Activated T-cell treated with anti-CD3 and anti-CD28 coated beads for 24 hours (primary cell): ENCODE measurements at regions not wholly inside any gene's neighbourhood (a gene's known extent, or its start where the extent isn't known, plus 50 kb on each side); places are given as distances from the start of the nearest gene placed in this dataset.

Experiments
- DNase-seq: peaks from one replicate; pipeline ENCODE4 v3.0.0-alpha.2; 2020; ENCODE audit warnings: low read depth

DNA sequence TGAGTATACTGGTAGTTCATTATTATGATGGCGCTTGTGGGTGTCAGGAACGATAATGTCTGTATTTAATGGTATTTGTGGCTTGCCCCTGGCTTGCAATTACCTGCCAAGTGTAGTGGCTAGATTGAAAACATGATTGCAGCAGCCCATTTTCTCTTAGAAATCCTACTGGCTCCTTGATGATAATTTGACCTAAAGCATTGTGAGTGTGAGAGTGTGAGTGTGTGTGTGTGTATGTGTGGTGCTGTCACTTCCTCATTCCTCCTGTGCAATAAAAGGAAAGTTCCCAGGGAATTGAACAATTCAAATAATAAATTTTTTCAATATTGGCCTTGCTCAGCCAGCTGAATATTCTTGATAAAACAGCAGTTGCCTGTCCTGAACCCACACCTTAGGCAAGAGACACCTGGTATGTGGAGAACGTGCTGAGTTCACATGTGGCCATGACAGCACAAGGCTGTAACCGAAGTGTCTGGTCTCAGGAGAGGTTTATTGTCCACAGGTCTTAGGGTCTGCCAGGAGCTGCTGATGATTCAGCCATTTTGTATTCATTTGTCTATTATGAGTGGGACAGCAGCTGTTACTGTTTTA is 193.3 kb downstream of the CD47 start:
- DNase-seq: no peak

DNA sequence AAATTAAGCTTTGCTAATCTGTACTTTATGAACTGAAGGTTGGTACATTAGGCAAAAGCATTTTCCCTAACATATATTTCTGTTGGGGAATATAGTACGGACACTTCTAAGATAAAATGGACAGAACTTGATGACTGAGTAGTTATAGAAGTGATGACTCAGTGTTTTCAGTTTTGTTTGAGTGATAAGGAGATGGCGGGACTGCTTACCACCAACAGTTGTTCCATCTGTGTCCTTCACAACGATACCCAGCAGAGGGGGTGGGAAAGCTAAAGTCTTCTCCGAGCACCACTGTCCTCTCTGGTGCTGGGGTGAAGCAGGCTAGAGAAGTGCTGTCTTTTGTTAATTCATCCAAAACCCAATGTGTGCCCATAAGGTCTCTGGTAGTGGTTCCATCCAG is 195.8 kb downstream of the CD47 start:
- no peak for DNase-seq

DNA sequence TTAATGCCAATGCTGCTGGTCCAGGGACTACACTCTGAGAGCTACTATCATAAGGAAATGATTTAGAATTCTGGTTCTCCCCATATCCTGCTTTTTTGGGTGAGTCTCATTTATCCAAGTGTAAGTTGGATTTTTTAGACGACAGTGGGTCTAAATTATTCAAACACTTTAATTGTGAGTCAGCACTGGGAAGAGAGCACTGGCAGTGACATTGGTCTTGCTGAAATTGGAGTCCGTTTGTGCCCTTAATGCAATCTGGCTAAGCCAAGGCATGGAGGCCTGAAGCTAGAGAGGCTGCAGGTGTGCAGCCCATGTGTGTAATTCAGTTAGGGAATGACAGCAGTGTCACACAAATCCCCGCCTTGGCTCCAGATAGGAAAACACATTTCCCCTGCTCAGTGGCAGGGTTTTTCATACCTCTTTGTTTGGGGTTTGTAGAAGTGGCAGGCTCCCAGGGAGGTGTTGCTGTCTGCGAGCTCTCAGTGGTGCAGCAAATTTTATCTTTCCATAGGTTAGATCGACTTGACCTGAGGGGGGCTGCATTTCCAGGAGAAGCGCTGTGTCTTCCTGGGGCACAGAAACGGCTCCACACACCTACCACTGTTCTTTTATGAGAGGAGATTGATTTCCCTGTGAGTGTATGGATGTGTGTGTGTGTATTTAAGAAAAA is 197.7 kb downstream of the CD47 start:
- DNase-seq: no peak

DNA sequence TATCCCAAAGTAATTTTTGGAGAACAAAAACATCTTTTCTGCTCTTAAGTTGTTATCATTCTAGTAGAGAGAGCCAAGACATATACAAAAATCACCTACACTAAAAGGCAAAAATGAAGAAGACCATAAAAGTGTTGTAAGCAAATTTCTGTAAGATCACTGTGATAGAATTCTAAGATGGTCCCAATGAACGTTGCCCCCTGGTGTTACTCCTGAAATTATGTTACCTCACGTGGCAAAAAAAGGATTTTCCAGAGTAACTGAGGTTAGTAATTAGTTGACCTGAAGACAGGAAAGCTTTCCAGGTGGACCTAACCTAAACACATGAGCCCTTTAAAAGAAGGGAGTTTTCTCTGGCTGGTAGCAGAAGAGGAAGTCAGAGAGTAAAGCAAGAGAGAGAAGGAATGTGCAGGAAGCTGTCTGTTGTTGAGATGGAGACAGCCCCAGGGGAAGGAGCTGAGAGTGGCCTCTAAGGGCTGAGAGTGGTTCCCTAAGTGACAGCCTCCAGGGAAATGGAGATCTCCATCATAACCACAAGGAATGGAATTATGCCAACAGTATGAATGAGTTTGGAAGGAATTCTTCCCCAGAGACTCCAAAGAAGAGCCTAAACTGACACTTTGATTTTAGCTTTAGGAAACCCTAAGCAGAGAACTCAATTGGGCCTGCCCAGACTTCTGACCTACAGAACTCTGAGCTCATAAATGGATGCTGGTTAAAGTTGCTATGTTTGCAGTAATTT is 205.9 kb downstream of the CD47 start:
- DNase-seq: no peak

DNA sequence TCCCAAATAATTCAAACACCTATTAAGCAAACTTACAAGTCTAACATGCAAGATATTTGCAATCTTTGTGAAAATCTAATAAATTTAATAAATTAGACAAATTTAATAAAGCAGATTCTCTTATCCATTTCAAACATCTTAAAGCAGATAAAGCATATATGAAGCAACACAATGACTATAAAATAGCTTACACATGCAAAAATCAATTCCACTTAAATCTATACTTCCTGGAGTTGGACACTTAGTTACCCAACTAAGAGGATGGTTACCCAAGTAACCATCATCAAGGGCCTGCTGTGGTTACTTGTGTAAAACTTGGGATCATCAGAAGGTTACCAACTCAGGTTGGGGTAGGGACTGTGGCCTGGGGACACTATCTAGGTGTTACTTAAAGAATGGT is 206.8 kb downstream of the CD47 start:
- no peak for DNase-seq

DNA sequence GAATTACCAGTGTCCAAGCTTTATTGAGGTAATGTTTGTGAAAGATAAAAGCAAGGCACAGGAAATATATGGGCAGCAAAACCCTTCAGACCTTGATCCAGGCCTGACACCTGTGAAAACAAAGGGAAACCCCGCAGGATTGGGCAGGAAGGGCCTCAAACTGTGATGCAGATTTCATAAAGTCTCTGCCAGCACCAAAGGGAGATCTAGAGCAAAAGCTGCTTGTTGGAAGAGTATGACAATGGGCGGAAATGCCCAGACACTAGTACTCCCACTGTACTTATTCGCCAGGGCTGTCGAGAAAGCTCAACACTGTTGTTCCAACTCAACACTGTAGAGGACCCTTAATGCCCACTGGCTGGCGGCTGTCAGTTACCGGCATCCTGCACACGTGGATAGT is 207.9 kb downstream of the CD47 start:
- no peak for DNase-seq

DNA sequence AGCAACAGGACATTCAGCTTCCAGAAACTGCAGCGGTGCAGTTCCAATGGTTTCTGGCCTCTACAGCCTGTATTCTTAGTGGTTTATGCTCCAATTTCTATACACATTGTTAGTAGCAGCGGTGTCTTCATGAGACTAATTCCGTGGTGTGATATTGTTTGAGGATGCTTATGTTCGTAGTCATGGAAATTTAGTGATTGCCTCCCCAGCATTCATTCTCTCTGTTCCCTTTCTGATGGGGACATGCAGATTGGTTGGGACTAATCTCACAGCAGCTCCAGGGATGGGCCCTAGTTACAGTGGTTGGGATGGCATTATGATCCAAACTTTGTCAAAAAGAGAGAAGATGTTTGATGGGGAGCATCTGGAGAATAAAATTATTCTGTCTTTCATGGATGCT is 208.6 kb downstream of the CD47 start:
- no peak for DNase-seq

DNA sequence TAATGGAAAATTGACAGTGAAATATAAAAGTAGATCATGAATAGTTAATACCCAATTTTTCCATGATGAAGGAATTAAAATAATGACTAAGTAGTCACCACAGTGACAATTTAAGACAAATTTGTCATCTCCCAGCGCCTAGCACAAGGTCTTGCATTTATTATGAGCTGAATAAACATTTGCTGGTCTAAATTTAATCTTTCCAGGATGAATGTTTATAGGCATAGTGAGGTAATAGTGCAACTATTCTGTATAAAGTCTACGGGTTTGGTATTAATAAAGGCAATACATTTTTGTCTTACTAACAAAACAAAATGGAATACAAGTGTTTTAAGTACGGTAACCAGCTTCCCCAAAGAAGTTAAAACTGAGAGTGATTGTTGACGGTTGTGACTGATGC is 209.3 kb downstream of the CD47 start:
- no peak for DNase-seq

DNA sequence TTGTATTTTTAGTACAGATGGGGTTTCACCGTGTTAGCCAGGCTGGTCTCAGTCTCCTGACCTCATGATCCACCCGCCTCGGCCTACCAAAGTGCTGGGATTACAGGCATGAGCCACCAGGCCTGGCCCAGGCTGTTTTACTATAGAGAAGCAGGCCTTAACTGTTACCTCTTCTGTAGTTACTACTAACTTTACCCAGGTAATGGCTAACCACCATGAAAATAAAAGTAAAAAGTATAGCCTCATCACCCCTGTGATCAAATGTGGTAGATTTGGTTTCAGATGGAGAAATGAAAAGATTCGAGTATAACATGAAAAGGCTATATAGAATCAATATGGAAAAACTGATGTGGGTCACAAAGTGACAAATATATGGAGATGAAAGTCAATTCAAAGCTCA is 210.1 kb downstream of the CD47 start:
- no peak for DNase-seq

DNA sequence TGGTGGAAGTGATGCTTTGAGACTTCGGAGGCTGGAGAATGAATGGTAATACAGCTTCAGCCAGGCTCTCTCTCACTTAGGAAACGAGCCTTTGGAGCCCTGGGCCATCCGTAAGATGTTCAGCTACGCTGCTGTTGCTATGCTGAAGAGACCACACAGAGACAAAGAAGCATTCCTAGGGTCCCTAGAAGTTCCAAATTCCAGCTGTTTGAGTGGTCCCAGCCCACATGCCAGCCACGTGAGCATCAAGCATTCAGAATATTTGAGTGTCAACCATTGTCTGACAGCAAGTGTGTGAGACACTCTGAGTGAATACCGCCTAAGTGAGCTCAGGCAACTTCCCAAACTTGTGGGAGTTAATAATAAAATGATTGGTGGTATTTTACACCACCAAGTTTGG is 212.9 kb downstream of the CD47 start:
- DNase-seq: no peak

DNA sequence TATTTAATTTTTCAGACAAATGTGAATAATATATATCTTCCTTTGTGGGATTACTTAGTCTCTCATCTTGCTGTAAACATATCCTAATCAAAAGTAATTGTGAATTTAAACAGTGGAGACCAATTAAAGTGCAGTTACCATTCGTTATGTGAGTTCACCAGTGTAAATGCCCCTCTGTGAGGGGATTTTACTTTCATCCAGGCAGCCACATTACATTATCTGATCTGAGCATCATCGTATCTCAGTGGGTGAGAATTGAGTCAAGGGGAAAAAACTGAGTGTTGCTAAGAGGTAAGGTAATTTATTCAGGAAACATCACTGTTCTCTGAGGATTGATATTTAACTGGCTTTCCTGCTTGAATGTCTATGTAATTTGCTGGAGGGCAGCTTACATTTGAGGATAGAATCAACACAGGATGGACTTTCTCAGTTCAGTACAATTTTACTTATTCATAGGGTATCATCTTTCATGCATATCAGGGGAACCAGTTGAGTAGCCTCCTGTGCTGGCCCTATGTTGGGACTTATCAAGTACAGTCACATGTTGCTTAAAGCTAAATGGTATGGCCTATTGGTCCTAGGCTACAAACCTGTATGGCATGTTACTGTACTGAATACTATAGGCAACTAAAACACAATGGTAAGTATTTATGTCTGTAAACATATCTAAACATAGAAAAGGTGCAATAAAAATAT is 219.7 kb downstream of the CD47 start:
- no peak for DNase-seq

DNA sequence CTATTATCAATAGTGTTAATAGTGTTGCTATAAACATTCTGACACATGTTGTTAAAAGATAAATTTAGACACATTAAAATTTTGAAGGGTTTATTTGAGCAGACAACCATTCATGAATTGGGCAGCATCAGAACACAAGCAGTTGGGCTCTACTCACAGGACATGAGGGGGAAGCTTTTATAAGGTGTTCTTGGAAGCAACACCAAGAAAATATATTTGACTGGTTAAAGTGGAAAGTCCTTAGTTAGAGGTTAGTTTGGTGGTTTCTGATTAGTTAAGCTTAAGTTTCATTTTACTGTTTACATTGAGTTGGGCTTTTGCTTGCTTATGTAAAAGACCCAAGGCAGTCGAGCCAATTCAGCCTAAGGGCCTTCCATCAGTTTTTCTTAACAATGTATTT is 220.7 kb downstream of the CD47 start:
- no peak for DNase-seq

DNA sequence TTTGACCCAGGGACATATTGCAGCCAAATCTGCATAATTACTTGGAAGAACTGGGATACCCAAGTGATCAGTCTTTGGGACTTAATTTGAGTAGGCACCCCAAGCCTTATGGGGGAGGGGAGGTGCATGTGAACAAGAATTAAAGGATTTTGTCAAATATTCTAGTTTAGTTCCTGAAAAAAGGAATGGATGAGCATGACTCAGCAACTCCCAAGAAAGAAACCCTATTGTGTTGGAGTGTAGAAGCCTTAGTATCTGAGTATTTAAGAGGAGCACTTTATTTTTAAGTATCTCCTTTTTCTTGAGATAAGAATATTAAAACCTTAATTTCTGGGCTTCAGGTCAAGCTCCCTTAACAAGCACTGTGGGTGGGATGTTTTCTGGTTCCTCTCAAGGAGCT is 222.4 kb downstream of the CD47 start:
- no peak for DNase-seq

DNA sequence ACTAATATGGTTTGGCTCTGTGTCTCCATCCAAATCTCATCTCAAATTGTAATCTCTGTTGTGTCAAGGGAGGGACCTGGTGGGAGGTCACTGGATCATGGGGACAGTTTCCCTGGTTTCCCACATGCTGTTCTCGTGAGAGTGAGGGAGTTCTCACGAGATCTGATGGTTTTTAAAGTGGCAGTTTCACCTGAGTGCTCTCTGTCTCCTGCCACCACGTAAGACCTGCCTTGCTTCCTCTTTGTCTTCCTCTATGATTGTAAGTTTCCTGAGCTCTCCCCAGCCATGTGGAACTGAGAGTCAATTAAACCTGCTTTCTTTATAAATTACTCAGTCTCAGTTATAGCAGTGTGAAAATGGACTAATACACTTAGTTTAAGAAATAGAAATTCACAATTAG is 228.9 kb downstream of the CD47 start:
- no peak for DNase-seq

DNA sequence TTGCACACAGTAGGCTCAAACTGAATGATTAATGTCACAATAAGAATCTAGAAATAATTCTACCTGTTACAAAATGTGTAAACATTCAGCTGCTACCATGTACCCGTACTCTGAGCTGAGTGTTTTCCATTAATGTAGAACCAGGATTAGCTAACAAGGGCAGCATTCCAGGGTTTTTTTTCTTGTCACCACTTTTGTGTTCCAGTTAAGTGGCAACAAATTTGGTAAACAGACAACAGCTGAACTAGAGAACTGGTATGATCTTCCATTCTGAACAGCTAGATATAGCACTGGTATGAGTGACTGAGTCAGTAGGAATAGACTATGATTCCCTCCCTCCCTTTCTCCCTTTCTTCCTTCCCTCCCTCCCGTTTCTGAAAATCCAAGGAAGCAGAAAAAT is 229.4 kb downstream of the CD47 start:
- DNase-seq: no peak
